Spinal cord (tissue), 9 donors: ENCODE measurements at regions not wholly inside any gene's neighbourhood (a gene's known extent, or its start where the extent isn't known, plus 50 kb on each side); places are given as distances from the start of the nearest gene placed in this dataset.
A peak's percentile ranks its signal among the peaks of the same experiment; 100 is the strongest.

Experiments used
- DNase-seq, 6 donors: peaks; one replicate each; pipeline versions ENCODE4 v3.0.0 to v3.0.0-alpha.2; 2013 to 2015; ENCODE audit warnings: low spot score in 6 of 6, low read depth in 4 of 6
- H3K27ac ChIP-seq: one replicate; pipeline ENCODE4 v1.5.1; 2013; ENCODE audit warnings: low read depth, low read length, control low read depth
- H3K27me3 ChIP-seq: one replicate; pipeline ENCODE4 v1.6.1; 2013; ENCODE audit warnings: low read length; ENCODE audit not compliant: control insufficient read depth, insufficient read depth
- H3K36me3 ChIP-seq: one replicate; pipeline ENCODE4 v1.6.1; 2013; ENCODE audit warnings: low read length; ENCODE audit not compliant: control insufficient read depth, insufficient read depth
- H3K4me1 ChIP-seq: one replicate; pipeline ENCODE4 v1.6.1; 2013; ENCODE audit warnings: low read length; ENCODE audit not compliant: control insufficient read depth, insufficient read depth
- H3K4me3 ChIP-seq: one replicate; pipeline ENCODE4 v1.5.1; 2013; ENCODE audit warnings: low read depth, low read length, control low read depth
- H3K9me3 ChIP-seq: one replicate; pipeline ENCODE4 v1.6.1; 2013; ENCODE audit warnings: low read length; ENCODE audit not compliant: control insufficient read depth, insufficient read depth
- WGBS: methylation state at CpG from one replicate; pipeline ENCODE4 v1.1.5; 2013; ENCODE audit warnings: missing lambda C conversion rate; ENCODE audit not compliant: insufficient coverage; 5-methylcytosine and 5-hydroxymethylcytosine counted together
- donor health status: healthy.

GRCh38 chr17:52776234-52776633 is 617.7 kb upstream of the CA10 start:
- peaks cover 3% of the 10 kb centered on the region for H3K4me1 ChIP-seq
- peak in 2 of 6 donors; percentile 22 to 55 for DNase-seq

GRCh38 chr17:52762794-52763167 is 604.3 kb upstream of the CA10 start:
- H3K36me3 ChIP-seq, result no peaks in the 10 kb centered on the region
- H3K27me3 ChIP-seq, result no peaks in the 10 kb centered on the region

More at GRCh38 chr17:52776234-52776633, 617.7 kb upstream of the CA10 start:
- H3K9me3 ChIP-seq, result peaks cover 2% of the 10 kb centered on the region
- no peaks in the 10 kb centered on the region for H3K27me3 ChIP-seq
- H3K27ac ChIP-seq, result no peak overlapping the region
- H3K36me3 ChIP-seq, result no peaks in the 10 kb centered on the region
- no peak overlapping the region for H3K4me3 ChIP-seq
- WGBS, result no CpG with 5 or more reads among the region's 4 CpGs

GRCh38 chr17:52762147-52762793 is 603.8 kb upstream of the CA10 start:
- Histone ChIP-seq H3K9me3 (no peaks in the 10 kb centered on the region), H3K27me3 (no peaks in the 10 kb centered on the region), H3K4me1 (no peaks in the 10 kb centered on the region), H3K36me3 (no peaks in the 10 kb centered on the region), H3K27ac (no peak overlapping the region), H3K4me3 (no peak overlapping the region)
- peak in 2 of 6 donors; percentile 13 to 16 for DNase-seq
- WGBS, result 43% methylated on average over 5 of the region's 5 CpGs

More at GRCh38 chr17:52762794-52763167, 604.3 kb upstream of the CA10 start:
- Histone ChIP-seq H3K9me3 (no peaks in the 10 kb centered on the region), H3K27ac (no peak overlapping the region), H3K4me3 (no peak overlapping the region), H3K4me1 (no peaks in the 10 kb centered on the region)
- DNase-seq, result no peak
- 100% methylated on average over 1 of the region's 1 CpG for WGBS

- Histone ChIP-seq H3K27me3 (no peaks in the 10 kb centered on the region), H3K9me3 (no peaks in the 10 kb centered on the region), H3K4me1 (no peaks in the 10 kb centered on the region), H3K4me3 (no peak overlapping the region), H3K27ac (no peak overlapping the region), H3K36me3 (no peaks in the 10 kb centered on the region)
- WGBS, result no CpG with 5 or more reads among the region's 3 CpGs
- DNase-seq, result no peak
These were observed 601.4 kb upstream of the CA10 start for GRCh38 chr17:52759864-52760263.

GRCh38 chr17:52758481-52758880 is 600.0 kb upstream of the CA10 start:
- DNase-seq, result no peak
- H3K27me3 ChIP-seq, result no peaks in the 10 kb centered on the region
- H3K9me3 ChIP-seq, result no peaks in the 10 kb centered on the region
- WGBS, result no CpG with 5 or more reads among the region's 1 CpG
- H3K4me1 ChIP-seq, result no peaks in the 10 kb centered on the region
- H3K36me3 ChIP-seq, result no peaks in the 10 kb centered on the region
- no peak overlapping the region for H3K27ac ChIP-seq
- no peak overlapping the region for H3K4me3 ChIP-seq

GRCh38 chr17:52756746-52757145 is 598.2 kb upstream of the CA10 start:
- Histone ChIP-seq H3K36me3 (no peaks in the 10 kb centered on the region), H3K27me3 (no peaks in the 10 kb centered on the region), H3K27ac (no peak overlapping the region), H3K9me3 (no peaks in the 10 kb centered on the region), H3K4me1 (no peaks in the 10 kb centered on the region), H3K4me3 (no peak overlapping the region)
- peak in 1 of 6 donors; percentile 40 for DNase-seq

GRCh38 chr17:52754838-52755237 is 596.3 kb upstream of the CA10 start:
- no peak overlapping the region for H3K27ac ChIP-seq
- H3K36me3 ChIP-seq, result no peaks in the 10 kb centered on the region
- H3K27me3 ChIP-seq, result no peaks in the 10 kb centered on the region
- no peak overlapping the region for H3K4me3 ChIP-seq
- 100% methylated on average over 2 of the region's 4 CpGs for WGBS
- no peak for DNase-seq
- H3K4me1 ChIP-seq, result no peaks in the 10 kb centered on the region
- no peaks in the 10 kb centered on the region for H3K9me3 ChIP-seq

GRCh38 chr17:52751051-52751450 is 592.5 kb upstream of the CA10 start:
- WGBS, result 93% methylated on average over 2 of the region's 3 CpGs
- Histone ChIP-seq H3K9me3 (no peaks in the 10 kb centered on the region), H3K36me3 (no peaks in the 10 kb centered on the region), H3K27ac (no peak overlapping the region), H3K27me3 (no peaks in the 10 kb centered on the region), H3K4me3 (no peak overlapping the region), H3K4me1 (no peaks in the 10 kb centered on the region)
- DNase-seq, result no peak

GRCh38 chr17:52744179-52744578 is 585.7 kb upstream of the CA10 start:
- Histone ChIP-seq H3K36me3 (no peaks in the 10 kb centered on the region), H3K4me3 (no peak overlapping the region), H3K27ac (no peak overlapping the region), H3K27me3 (no peaks in the 10 kb centered on the region), H3K9me3 (no peaks in the 10 kb centered on the region), H3K4me1 (no peaks in the 10 kb centered on the region)
- 50% methylated on average over 1 of the region's 3 CpGs for WGBS
- no peak for DNase-seq

GRCh38 chr17:52740006-52740405 is 581.5 kb upstream of the CA10 start:
- Histone ChIP-seq H3K4me1 (no peaks in the 10 kb centered on the region), H3K36me3 (no peaks in the 10 kb centered on the region), H3K27me3 (no peaks in the 10 kb centered on the region), H3K27ac (no peak overlapping the region), H3K9me3 (no peaks in the 10 kb centered on the region), H3K4me3 (no peak overlapping the region)
- DNase-seq, result no peak
- WGBS, result no CpG with 5 or more reads among the region's 2 CpGs
